Stimulated activated CD4-positive, alpha-beta T cell treated with anti-CD3 and anti-CD28 coated beads, Interleukin-1b, Interleukin-23, amount 100 ng/mL, for 4 hours (primary cell): ENCODE measurements at regions not wholly inside any gene's neighbourhood (a gene's known extent, or its start where the extent isn't known, plus 50 kb on each side); places are given as distances from the start of the nearest gene placed in this dataset.

Experiments
- DNase-seq, 2 donors: peaks; one replicate each; pipeline ENCODE4 v3.0.0-alpha.2; 2020; ENCODE audit warnings: low read depth in 2 of 2

DNA sequence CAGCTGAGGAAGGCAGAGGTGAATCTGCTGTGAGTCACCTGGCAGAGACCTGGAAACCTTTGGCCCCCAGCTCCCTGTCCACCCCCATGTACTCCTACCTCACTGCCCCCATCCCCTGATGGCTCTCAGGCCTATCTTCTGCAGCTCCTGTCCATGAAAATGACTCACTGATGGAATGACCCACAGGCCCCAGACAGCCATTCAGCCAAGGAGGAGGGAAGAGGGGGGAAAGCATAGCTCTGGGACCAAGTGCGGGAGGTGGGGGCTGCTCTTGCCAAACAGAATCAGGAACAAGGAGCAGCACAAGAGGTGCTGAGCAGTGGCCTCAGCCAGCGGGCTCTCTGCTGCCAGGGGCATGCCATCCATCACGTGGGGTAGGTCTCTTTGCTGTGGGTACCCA, 111.4 kb upstream of the C1QTNF9B start:
- DNase-seq, result no peak

DNA sequence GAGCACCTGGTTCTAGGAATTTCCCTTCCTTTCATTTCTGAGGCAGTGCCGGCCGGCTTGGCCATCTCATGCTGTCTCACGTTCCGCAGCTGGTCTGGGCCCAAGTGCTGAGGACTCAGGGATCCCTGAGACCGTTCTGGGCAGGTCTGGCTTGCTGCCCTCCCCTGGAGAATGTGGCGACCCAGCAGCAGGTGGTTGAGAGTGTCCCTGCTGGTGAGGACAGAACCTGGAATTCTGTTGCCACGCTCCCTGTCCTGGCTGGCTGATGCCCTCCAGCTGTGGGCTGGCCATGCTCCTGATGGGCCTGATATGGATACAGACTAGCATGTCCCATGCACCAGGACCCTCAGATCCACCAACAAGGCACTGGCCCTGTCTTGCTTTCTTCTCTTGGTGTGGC, 114.0 kb upstream of the C1QTNF9B start:
- DNase-seq, result no peak

DNA sequence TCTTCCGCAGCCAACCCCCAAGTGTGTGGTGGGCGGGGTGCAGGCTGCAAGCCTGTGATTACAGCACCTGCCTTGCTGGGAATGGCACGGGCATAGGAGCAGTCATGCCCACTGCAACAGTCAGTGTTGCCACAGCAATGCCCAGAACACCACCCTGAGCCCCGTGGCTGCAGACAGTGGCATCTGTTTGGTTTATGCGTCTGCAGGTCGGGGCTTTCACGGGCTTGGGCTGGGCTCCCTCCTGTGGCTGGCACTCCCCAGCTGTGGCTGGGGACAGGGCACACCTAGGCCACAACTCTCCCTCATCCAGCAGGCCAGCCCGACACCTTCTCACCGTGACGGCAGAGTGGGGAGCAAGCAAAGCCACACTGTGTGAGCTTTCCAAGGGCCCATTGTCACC, 115.3 kb upstream of the C1QTNF9B start:
- DNase-seq, result no peak

DNA sequence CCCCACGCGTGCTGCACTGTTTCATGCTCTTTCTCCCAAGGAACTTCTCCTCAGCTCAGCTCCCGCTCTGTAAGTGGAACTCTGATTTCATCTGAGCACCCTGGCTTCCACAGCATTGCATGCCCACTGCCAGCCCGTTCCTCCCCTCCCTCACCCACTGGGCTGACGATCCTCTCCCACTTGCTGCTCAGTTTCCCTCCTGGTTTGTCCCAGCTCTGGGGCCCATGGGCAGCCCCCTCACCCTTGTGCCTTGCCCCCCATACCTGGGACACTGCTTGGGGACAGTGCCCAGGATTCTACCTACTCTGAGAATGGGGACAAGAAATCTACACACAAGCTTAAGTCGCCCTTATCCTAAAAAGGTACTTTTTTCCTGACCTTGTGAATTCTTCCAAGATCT, 115.9 kb upstream of the C1QTNF9B start:
- DNase-seq, result no peak

DNA sequence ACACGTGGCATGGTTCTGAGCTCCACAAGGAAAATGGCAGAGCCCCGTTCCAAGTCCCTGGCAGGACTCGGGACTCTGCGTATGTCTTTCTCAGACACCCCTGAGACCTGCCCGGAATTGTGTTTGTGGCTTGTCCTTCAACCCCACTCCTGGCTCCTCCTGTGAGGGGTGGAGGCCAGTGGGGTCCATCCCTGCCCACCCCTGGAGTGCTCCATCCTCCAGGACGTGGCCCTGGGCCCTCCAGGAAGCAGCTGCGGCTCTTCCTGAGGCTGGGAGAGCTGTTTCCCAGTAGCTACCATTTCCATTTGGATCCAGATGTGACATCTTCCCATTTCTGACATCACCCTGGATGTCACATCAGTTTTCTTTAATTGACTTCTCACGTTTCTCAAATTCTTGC, 118.7 kb upstream of the C1QTNF9B start:
- no peak for DNase-seq

DNA sequence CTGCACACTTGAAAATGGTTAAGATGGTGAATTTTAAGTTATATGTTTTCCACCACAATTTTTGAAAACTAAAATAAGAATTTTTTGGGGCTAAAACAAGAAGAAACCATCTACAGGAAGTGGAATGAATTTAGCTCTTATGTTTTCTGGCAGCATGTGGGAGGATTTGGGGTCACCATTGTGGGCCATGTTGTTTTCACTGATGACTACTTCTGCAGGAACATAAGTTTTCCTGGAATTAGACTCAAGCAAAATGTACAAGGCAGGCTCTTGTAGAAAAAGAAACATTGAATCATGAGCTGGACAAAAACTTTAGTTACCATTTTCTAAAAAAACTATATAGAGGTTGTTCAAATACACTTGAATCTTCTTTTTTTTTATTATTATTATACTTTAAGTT, 125.3 kb upstream of the C1QTNF9B start:
- DNase-seq, result no peak

DNA sequence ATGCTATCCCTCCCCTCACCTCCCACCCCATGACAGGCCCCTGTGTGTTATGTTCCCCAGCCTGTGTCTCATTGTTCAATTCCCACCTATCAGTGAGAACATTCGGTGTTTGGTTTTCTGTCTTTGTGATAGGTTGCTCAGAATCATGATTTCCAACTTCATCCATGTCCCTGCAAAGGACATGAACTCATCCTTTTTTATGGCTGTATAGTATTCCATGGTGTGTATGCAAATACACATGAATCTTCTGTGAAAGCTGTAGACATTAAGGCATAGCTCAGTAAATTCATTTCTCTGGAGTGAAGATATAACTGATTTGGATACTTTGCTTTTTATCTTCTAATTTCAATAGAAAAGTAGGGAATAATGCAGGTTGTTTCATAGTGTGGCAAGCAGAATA, 125.8 kb upstream of the C1QTNF9B start:
- no peak for DNase-seq

DNA sequence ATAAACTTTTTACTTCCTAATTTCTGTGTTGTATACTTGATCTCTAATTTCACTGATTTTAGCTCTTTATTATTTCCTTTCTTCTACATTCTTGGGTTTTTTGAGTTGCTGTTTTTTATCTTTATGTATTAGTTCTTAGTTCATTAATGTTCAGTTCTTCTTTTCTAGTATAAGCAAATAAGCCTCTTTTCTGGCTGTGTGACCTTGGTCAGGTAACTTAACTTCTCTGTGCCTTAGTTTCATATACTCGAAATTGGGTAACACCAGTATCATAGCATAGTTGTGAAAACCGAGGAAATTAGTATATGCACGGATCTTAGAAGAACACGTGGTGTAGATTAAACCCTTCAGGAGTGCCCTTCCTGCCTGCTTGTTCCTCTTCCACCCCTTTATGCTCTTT, 130.2 kb upstream of the C1QTNF9B start:
- no peak for DNase-seq

DNA sequence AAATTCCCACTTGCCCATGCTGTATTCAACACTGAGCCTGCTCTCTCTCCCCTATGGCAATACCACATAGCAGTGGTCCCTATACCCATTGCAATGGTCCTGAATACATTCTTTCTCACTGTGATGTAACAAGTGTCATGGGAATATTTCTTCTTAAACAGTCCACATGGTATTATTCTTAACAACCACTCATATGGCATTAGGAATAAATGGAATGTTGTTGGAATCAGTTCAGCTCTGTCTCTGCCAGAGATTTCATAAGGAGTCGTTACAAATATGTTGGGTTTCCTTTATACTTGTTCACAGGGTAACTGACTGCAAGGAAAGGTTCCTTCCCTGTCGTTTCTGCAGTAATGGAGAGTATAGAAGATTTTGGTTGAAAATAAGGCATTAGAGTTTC, 128.3 kb upstream of the SPATA13 start:
- no peak for DNase-seq

DNA sequence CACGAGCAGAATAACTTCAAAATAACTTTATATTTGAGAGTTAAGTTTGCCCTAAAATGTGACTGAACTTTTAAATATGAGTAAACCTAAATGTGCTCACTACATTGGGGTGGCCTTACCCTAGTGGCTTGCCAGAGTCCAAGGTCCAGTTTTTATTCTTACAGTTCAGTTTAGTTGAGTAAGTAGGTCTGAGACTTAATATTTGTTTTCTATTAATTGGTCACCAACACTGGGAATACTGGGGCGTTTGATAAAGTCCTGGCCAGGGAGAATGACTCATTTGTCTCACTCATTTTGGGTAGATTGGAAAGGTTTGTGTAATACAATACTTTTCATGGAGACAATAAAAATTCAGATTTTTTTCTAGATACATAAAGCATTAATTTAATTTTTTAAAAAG, 127.8 kb upstream of the SPATA13 start:
- no peak for DNase-seq

DNA sequence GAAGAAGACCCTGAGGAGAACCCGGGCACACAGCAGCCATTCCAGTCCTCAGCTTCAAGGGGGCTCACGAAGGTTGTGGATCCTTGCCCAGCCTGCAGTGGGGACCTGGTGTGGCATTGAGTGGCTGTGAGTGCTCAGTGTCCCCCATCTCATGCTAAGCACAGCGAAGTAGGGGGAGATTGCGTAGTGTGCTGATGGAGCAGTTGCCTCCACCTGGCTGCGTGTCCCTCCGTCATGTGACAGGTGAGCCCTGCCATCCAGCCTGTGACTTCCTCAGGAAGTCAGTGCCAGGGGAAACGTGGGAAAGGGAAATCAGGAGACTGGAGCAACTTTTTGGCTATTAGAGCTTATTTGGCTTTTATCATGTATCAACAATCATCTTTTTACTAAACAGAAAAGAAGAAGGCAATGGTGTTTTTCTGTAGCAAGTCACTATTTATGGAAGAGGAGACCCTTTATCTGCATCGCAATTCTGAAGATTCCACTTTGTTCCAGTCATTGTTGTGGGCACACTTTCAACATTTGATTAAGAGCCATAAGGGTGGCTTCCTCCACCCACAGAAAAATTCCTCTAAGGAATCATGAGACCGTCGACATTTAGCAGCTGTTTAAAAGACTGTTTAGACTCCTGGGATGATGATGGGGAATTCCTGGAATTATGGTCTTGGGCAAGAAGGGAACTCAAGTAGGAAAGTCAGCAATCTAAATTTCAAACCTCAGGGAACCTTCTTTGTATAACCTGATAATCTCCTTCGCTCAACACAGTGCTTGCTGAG, 126.8 kb upstream of the SPATA13 start:
- no peak for DNase-seq

DNA sequence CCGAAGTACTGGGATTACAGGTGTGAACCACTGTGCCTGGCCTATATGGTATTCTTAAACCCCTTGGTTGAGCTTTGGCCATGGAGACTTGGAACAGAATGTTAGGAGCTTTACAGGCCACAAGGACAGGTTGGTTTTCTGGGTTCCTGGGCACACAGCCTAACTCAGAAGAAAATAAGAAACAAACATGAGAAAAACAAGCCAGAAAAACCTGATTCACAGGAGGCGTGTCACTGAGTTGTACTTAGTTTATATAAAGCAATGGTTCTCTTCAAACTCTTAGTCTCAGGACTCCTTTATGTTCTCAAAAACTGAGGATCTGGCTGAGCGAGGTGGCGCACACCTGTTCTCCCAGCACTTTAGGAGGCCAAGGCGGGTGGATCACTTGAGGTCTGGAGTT, 125.1 kb upstream of the SPATA13 start:
- DNase-seq, result no peak

DNA sequence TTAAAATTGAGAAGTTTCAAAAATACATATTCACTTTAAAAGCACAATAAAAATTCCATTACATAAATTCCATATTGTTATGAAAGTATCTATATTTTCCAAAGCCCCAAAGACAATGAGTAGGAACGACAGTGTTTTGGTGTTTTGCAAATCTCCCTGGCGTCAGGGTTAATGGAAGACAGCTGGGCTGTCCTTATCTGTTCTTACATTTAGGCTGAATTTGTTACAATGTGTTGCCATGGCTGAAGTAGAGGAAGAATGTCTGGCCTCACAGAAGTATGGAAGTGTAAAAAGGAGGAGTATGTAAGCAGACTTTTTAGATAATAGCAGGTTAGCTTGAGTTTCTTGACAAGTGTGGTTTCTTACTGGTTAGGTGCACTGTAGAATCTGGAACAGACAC, 124.4 kb upstream of the SPATA13 start:
- no peak for DNase-seq

DNA sequence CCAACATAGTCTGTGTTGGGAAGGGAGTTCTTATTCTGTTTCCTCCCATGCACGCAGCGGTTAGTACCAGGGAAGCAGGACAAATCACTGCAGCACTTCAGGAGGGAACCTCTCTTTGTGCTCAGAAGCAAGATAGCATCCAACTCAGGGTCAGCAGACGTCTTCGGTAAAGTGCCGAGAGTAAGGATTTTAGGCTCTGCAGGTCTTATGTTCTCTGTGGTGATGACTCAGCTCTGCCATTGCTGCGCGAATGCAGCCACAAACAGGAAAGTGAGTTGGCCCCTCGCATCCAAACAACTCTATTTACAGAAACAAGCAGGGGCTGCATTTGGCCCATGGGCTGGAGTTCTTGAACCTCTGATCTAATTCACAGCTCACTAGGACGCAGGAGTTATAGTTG, 122.1 kb upstream of the SPATA13 start:
- no peak for DNase-seq

DNA sequence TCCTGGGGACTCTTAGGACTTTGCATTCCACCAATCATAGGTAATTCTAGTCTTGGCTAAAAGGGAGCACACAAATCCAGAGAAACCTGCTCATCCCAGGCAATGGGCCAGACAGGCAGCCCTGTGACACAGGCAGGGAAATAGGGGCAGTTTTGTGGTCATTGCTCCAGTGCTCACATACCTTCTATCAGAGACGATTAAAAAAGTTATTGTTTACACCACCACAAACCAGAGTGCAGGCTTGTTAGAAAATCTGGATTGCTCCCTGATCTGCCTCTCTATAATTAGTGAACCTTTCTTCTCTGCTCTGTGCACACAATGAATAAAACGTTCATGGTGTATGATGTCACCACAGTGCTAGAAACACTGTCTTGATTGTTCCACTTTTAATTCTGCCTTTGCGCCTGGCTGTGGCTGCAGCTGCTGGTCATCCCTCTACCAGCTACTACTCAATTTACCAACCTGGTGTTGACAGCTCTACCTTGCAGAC, 121.6 kb upstream of the SPATA13 start:
- no peak for DNase-seq

DNA sequence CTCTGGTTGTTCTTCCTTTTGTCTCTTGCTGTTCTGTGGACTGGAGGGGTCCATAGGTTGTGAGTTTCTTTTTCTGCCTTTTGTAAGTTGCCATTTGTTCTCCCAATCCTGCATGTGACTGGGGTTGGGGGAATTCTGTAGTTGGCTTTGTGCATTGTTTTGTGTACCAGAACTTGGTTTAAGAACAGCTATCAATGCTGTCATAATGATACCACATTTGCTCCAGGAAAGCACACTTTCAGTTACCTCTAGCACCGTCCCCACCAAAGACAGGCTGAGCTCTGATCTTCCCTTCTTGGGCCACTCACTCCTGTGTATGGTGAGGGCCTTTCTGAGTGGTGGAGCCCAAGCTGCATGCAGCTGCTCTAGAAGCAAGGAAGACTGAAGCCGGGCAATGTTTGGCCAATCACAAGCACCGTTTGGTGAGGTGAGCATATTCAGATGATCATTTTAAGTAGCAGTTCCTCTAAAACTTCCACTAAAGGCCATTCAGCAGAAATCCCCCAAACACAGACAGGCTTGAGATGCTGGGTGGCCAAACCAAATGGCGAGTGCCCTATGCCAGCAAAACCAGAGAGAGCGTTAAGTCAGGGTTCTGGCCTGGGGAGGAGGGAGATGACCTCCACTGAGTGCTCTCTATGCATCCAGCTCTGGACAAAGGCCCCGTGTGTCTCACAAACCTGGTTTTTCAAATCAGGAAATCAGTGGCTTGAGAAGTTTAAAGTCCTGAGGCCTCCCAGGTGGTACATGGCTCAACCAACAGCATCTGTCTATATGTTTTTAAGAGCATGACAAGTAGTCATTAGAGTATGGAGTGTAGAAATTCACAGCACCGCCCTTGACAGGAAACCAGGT, 120.7 kb upstream of the SPATA13 start:
- DNase-seq, result no peak

DNA sequence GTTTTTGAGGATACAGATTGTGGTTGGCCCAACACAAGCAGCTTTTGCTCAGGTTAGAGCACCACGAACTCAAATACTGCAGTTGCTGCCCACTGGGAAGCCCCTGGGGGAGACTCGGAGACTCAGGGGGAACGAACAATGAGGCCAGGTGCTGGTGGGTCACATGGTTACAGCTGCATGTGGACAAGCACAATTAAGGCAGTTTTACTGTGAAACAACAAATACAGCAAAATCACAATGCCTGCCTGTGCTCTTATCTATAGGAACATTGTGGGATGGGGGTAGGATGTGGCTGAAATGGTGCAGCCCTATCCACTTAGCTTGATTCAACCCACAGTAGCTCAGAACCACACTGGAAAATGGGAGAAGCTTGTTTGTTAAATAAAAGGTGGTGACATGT, 119.7 kb upstream of the SPATA13 start:
- no peak for DNase-seq

DNA sequence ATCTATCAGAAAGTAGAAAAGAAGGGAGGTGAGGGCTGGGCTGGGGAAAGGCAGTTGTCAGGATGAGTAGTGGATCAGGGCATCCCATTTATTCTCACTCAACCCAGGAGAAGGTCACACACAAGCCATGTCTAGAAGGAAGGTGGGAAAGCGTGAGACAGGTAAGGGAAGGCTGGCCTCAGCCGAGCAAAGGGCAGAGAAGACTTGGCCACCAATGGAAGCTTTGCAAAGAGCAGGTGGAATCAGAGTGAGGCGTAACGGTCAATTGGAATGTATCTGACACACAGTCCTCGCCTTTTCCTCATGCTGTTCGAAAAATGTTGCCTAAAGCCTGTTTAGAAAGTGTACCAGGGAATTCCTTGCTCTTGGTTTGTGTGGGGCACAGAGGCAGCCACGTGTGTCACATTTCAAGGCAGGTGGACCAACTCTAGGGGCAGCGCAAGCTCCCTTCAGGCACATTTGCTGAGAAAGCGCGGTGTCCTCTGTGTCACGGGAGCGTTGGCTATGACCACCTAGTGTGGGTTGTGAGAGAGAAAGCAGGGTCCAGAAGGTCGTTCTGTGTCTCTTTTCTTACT, 118.8 kb upstream of the SPATA13 start:
- no peak for DNase-seq

DNA sequence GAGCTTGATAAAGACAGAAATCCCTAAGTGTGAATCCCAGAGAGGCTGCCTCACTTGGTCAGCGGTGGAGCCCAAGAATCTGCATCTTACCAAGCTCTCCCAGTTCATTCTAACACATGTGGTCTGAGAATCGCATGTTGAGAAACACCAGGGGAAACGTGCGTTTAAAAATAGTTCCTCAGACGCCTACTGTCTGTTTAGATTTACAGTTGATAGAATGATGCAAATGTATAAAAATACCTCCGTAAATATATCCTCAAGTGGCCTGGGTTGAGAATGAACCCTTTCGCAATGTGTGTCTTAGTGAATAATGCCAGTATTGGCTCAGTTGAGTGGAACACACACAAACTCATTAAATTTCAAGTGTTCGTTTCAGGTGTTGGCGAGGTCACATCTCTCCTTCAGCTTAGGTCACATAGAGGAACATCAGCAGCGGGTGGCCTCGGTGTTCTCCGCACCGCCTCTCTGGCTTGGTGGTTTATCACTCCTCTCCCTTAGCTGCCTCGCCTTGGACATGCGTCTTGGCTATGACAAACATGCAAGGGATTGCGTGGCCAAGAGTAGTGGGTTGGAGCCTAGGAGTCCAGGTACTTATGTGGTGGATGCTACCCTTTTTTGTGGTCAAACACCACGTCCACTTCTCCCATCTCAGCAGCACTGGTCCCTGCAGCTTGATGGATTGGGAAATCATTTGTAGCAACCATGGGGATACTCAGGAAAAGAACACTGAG, 117.6 kb upstream of the SPATA13 start:
- DNase-seq, result no peak

DNA sequence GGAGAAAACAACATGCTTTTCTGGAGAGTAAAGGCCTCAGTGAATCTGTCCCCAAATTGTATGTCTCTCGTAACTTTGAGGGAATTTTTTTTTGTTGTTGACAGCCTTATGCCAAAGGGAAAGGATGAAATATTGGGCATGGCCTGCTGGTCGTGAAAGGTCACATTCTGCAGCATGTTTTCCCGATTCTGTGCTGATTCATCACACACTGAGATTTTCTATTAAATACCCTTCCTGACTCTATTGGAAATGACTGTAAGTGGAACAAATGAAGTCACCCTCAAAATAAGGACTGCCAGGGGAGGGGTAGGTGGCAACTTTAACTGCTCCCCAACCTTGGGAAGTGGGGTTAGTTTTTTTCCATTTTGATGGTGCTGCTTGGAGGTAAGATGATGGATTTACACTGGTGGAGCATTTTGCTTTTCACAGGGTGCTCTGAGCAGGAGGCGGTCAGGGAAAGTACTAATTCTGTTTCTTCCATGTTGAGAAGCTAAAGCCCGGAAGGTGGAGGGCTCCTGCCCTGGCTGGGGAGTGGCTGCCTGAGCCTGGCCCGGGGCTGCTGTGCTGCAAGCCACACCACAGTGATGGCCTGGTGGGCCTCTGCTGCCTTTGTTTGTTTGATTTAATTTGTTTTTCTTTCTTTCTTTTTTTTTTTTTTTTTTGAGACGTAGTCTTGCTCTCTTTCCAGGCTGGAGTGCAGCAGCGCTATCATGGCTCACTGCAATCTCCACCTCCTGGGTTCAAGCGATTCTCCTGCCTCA, 116.8 kb upstream of the SPATA13 start:
- DNase-seq, result no peak

DNA sequence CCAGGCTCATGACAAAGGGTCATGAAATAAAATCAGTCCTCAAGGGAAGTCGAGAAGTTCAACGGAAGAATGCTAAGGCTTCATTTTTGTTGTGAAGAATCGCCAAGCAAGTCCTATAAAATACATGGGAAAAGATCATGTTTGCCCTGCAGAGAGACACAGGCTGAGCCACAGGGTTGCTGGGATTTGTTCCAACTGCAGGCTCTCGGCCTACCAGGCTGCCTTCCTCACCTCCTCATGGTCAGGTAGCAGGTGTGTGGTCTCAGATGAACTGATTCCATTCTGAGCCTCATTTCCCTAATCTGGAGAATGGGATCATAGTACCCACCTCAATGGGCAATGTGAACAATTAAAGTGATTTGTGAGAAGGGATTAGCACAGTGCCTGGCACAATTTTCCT, 114.9 kb upstream of the SPATA13 start:
- DNase-seq, result no peak
